ENCODE measurements at regions not wholly inside any gene's neighbourhood (a gene's known extent, or its start where the extent isn't known, plus 50 kb on each side); places are given as distances from the start of the nearest gene placed in this dataset.

DNA sequence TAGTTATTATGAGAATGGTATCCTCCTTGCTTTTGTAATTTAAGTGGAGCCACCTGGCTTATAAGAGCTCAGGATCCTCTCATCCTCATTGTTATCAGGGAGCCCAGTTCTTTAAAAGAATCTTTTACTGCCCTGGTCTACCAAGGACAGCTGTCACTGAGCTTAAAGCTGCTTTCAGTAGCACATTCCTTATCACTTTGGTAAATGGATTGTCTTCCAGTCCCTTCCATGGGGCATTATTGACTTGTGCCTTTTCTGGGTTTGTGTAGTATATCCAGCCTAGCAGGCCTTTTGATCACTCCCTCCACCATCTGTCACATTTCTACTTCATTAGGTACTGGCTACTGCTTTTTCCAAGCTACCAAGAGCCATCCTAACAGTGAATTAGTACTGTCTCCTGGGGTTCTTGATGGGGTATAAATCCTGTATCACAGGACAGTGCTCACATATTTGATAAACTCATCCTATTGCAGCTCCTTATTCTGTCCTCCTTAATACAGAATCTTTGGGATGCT, 208.9 kb downstream of the TMEM26 start:
- BruUV-seq (replicated peaks), result no TSS peak
- H3K4me1 ChIP-seq (ENCODE audit: insufficient read depth, low read length, poor library complexity, severe bottlenecking), result no peaks in the 10 kb centered on the region
- no peak overlapping the region for H2AFZ ChIP-seq (ENCODE audit: low read length)
- H4K20me1 ChIP-seq (ENCODE audit: insufficient read depth, low read length), result no peaks in the 10 kb centered on the region
- H3K36me3 ChIP-seq (ENCODE audit: insufficient read depth, low read length), result no peaks in the 10 kb centered on the region
- no peak overlapping the region for H3K27ac ChIP-seq (ENCODE audit: low read depth, low read length, poor library complexity, severe bottlenecking)
- TF ChIP-seq EZH2phosphoT487 (IDR thresholded peaks at IDR 0.05; ENCODE audit: borderline replicate concordance, low read depth, low read length), result no peak
- TF ChIP-seq, protein P1, sequence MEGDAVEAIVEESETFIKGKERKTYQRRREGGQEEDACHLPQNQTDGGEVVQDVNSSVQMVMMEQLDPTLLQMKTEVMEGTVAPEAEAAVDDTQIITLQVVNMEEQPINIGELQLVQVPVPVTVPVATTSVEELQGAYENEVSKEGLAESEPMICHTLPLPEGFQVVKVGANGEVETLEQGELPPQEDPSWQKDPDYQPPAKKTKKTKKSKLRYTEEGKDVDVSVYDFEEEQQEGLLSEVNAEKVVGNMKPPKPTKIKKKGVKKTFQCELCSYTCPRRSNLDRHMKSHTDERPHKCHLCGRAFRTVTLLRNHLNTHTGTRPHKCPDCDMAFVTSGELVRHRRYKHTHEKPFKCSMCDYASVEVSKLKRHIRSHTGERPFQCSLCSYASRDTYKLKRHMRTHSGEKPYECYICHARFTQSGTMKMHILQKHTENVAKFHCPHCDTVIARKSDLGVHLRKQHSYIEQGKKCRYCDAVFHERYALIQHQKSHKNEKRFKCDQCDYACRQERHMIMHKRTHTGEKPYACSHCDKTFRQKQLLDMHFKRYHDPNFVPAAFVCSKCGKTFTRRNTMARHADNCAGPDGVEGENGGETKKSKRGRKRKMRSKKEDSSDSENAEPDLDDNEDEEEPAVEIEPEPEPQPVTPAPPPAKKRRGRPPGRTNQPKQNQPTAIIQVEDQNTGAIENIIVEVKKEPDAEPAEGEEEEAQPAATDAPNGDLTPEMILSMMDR (conservative IDR thresholded peaks at IDR 0.05; ENCODE audit: low read length), result no peak
- DNase-seq (ENCODE audit: low spot score), result no peak
- CTCF ChIA-PET (ENCODE audit: unreplicated experiment), result no interaction called here
- H3K9me2 ChIP-seq (ENCODE audit: insufficient read depth, low read length), result no peaks in the 10 kb centered on the region
- intact Hi-C loops (cut with micrococcal nuclease; ENCODE audit: unreplicated experiment), result no loop called here
- POLR2A ChIA-PET, result interaction anchor here (0.6 to 0.9 kb wide), 2 partner anchors 11 to 390 kb away, joined by 3 to 4 read pairs; no protein-coding TSS in a partner anchor
- H3K9me3 ChIP-seq (ENCODE audit: low read length), result no peaks in the 10 kb centered on the region
- H3K79me2 ChIP-seq (ENCODE audit: insufficient read depth, low read depth, low read length), result no peaks in the 10 kb centered on the region
- no peak overlapping the region for H3K4me3 ChIP-seq (ENCODE audit: low read depth, low read length, poor library complexity, severe bottlenecking)
- no peak overlapping the region for H3K4me2 ChIP-seq (ENCODE audit: low read length)

DNA sequence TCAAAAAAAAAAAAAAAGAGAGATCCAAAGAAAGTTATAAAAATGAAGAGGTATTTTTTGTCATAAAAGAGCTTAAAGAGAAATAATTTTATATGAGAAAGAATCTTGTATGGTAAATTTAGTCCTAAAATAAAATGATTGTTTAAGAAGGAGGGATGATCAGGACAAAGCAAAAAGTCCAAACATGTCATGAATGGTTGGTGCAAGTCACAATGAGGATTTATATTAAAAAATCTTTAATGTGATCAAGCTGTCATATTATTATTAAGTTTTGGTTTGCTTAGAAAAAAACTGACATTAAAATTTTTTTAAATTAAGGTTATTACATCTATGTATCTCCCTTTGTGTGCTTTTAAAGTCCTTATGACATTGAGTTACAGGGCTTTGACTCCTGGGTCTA, 220.4 kb downstream of the TMEM26 start:
- H3K9me2 ChIP-seq (ENCODE audit: insufficient read depth, low read length), result no peaks in the 10 kb centered on the region
- DNase-seq (ENCODE audit: low spot score), result no peak
- ChIA-PET POLR2A (interaction anchor here (0.7 to 1.5 kb wide), 2 partner anchors 11 to 152 kb away, joined by 3 to 4 read pairs; no protein-coding TSS in a partner anchor), CTCF (ENCODE audit: unreplicated experiment) (no interaction called here)
- no peaks in the 10 kb centered on the region for H3K36me3 ChIP-seq (ENCODE audit: insufficient read depth, low read length)
- no peak overlapping the region for H3K4me3 ChIP-seq (ENCODE audit: low read depth, low read length, poor library complexity, severe bottlenecking)
- H3K9me3 ChIP-seq (ENCODE audit: low read length), result no peaks in the 10 kb centered on the region
- H2AFZ ChIP-seq (ENCODE audit: low read length), result no peak overlapping the region
- intact Hi-C loops (cut with micrococcal nuclease; ENCODE audit: unreplicated experiment), result no loop called here
- no peak overlapping the region for H3K4me2 ChIP-seq (ENCODE audit: low read length)
- no TSS peak for BruUV-seq (replicated peaks)
- no peaks in the 10 kb centered on the region for H3K79me2 ChIP-seq (ENCODE audit: insufficient read depth, low read depth, low read length)
- H3K4me1 ChIP-seq (ENCODE audit: insufficient read depth, low read length, poor library complexity, severe bottlenecking), result no peaks in the 10 kb centered on the region
- no peak overlapping the region for H3K27ac ChIP-seq (ENCODE audit: low read depth, low read length, poor library complexity, severe bottlenecking)
- no peak for TF ChIP-seq EZH2phosphoT487 (IDR thresholded peaks at IDR 0.05; ENCODE audit: borderline replicate concordance, low read depth, low read length)
- TF ChIP-seq, protein P1 (conservative IDR thresholded peaks at IDR 0.05; ENCODE audit: low read length), result no peak
- no peaks in the 10 kb centered on the region for H4K20me1 ChIP-seq (ENCODE audit: insufficient read depth, low read length)

DNA sequence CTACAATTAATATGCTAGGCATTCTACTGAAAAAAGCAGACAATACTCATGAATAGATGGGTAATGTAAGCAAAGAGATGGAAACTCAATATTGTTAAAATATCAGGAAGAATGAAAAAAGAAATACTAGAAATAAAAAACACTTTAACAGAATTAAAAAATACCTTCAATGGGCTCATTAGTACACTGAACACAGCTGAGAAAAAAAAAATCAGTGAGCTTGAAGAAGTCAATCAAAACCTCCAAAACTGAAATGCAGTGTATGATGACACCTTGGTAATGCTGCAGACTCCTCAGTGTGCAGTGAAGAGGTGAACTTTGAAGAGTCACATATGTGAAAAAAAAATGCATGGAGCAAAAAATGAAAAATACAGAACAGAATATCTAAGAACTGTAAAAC, 227.2 kb downstream of the TMEM26 start:
- Histone ChIP-seq H3K9me3 (ENCODE audit: low read length) (no peaks in the 10 kb centered on the region), H3K79me2 (ENCODE audit: insufficient read depth, low read depth, low read length) (no peaks in the 10 kb centered on the region), H4K20me1 (ENCODE audit: insufficient read depth, low read length) (no peaks in the 10 kb centered on the region), H3K4me3 (ENCODE audit: low read depth, low read length, poor library complexity, severe bottlenecking) (no peak overlapping the region), H3K4me1 (ENCODE audit: insufficient read depth, low read length, poor library complexity, severe bottlenecking) (no peaks in the 10 kb centered on the region), H3K36me3 (ENCODE audit: insufficient read depth, low read length) (no peaks in the 10 kb centered on the region), H3K9me2 (ENCODE audit: insufficient read depth, low read length) (no peaks in the 10 kb centered on the region), H3K4me2 (ENCODE audit: low read length) (no peak overlapping the region), H3K27ac (ENCODE audit: low read depth, low read length, poor library complexity, severe bottlenecking) (no peak overlapping the region), H2AFZ (ENCODE audit: low read length) (no peak overlapping the region)
- TF ChIP-seq EZH2phosphoT487 (IDR thresholded peaks at IDR 0.05; ENCODE audit: borderline replicate concordance, low read depth, low read length), result no peak
- TF ChIP-seq, protein P1 (conservative IDR thresholded peaks at IDR 0.05; ENCODE audit: low read length), result no peak
- no TSS peak for BruUV-seq (replicated peaks)
- intact Hi-C loops (cut with micrococcal nuclease; ENCODE audit: unreplicated experiment), result no loop called here
- ChIA-PET POLR2A (no interaction called here), CTCF (ENCODE audit: unreplicated experiment) (no interaction called here)
- no peak for DNase-seq (ENCODE audit: low spot score)

Measured in OCI-LY7 (cell line).